SK-N-SH (cell line): ENCODE measurements at regions not wholly inside any gene's neighbourhood (a gene's known extent, or its start where the extent isn't known, plus 50 kb on each side); places are given as distances from the start of the nearest gene placed in this dataset.
A peak's percentile ranks its signal among the peaks of the same experiment; 100 is the strongest.

Source experiments
- CTCF ChIA-PET: fragments of 300-600, 350-600 bp; formaldehyde crosslinking; extraction: SDS; loops from one replicate; lab custom pipeline; 2021; lab: Yijun Ruan, JAX
- POLR2A ChIA-PET: fragments of 350-600 bp; sonication (Branson Sonifier 250); formaldehyde crosslinking; extraction: SDS; loops from one replicate; lab custom pipeline; 2020; ENCODE audit warnings: antibody characterized with exemption, inconsistent platforms; lab: Yijun Ruan, JAX
- DNase-seq: peaks from one replicate; pipeline ENCODE4 v3.0.0; 2012
- H2AFZ ChIP-seq: fragments of 200-600 bp; sonication (generic); 2 replicates; pipeline ENCODE4 v1.8.1; 2016; ENCODE audit warnings: antibody characterized with exemption, mild to moderate bottlenecking, low read depth
- H3F3A ChIP-seq: fragments of 200-600 bp; sonication (generic); replicated peaks from 2 replicates; pipeline ENCODE3; 2016; ENCODE audit warnings: antibody characterized with exemption, mild to moderate bottlenecking; ENCODE audit not compliant: insufficient read depth
- H3K27ac ChIP-seq, 2 experiments: fragments of 200-500 bp in 1 of 2; fragments of 200-600 bp in 1 of 2; sonication (Bioruptor generic) in 1 of 2; sonication (generic), shearing (Covaris generic) in 1 of 2; 2 replicates each; pipeline versions ENCODE4 v1.5.1 to v1.6.1; 2014 to 2016; ENCODE audit warnings: low read depth in 2 of 2, inconsistent platforms in 1 of 2, low read length in 1 of 2, mild to moderate bottlenecking in 1 of 2, mixed read lengths in 1 of 2
- H3K27me3 ChIP-seq: fragments of 200-600 bp; sonication (generic), shearing (Covaris generic); 2 replicates; pipeline ENCODE4 v1.6.1; 2016; ENCODE audit warnings: mixed run types; ENCODE audit not compliant: insufficient read depth
- H3K36me3 ChIP-seq, 2 experiments: fragments of 200-500 bp in 1 of 2; fragments of 200-600 bp in 1 of 2; sonication (Bioruptor generic) in 1 of 2; sonication (generic) in 1 of 2; replicated peaks in 1 of 2; 2 replicates each; pipeline versions ENCODE3 to v1.5.1; 2014 to 2016; ENCODE audit warnings: low read length in 1 of 2, mild to moderate bottlenecking in 1 of 2; ENCODE audit not compliant: insufficient read depth in 2 of 2, control insufficient read depth in 1 of 2
- H3K4me1 ChIP-seq, 2 experiments: fragments of 200-500 bp in 1 of 2; fragments of 200-600 bp in 1 of 2; sonication (Bioruptor generic) in 1 of 2; sonication (generic), shearing (Covaris generic) in 1 of 2; 2 replicates each; pipeline versions ENCODE4 v1.5.1 to v1.6.1; 2014 to 2016; ENCODE audit warnings: low read depth in 1 of 2, low read length in 1 of 2, mixed run types in 1 of 2; ENCODE audit not compliant: insufficient read depth in 2 of 2, control insufficient read depth in 1 of 2
- H3K4me2 ChIP-seq: fragments of 200-600 bp; sonication (generic), shearing (Covaris generic); 2 replicates; pipeline ENCODE4 v1.6.1; 2017; ENCODE audit warnings: mixed run types
- H3K4me3 ChIP-seq, 2 experiments: fragments of 200-500 bp in 1 of 2; fragments of 200-600 bp in 1 of 2; sonication (Bioruptor generic) in 1 of 2; sonication (generic), shearing (Covaris generic) in 1 of 2; 2 replicates each; pipeline versions ENCODE4 v1.5.1 to v1.8.1; 2014 to 2016; ENCODE audit warnings: low read depth in 2 of 2, inconsistent platforms in 1 of 2, low read length in 1 of 2, mild to moderate bottlenecking in 1 of 2, mixed read lengths in 1 of 2, moderate library complexity in 1 of 2
- H3K79me2 ChIP-seq: fragments of 200-600 bp; sonication (generic); 2 replicates; pipeline ENCODE4 v1.8.1; 2017; ENCODE audit warnings: mild to moderate bottlenecking; ENCODE audit not compliant: insufficient read depth
- H3K9ac ChIP-seq: fragments of 200-600 bp; sonication (generic); 2 replicates; pipeline ENCODE4 v1.6.1; 2017; ENCODE audit warnings: mixed run types
- H3K9me2 ChIP-seq: fragments of 200-600 bp; sonication (generic); 2 replicates; pipeline ENCODE4 v1.6.1; 2017; ENCODE audit warnings: mixed run types
- H3K9me3 ChIP-seq: fragments of 200-600 bp; sonication (generic); 2 replicates; pipeline ENCODE4 v1.6.1; 2017; ENCODE audit warnings: mixed run types, mild to moderate bottlenecking, moderate library complexity
- H4K20me1 ChIP-seq: fragments of 200-600 bp; sonication (generic); 2 replicates; pipeline ENCODE4 v1.6.1; 2017; ENCODE audit warnings: mild to moderate bottlenecking, mixed run types; ENCODE audit not compliant: insufficient read depth
- GABPA ChIP-seq: IDR thresholded peaks from 2 replicates; pipeline ENCODE4 v1.4.0; 2012; ENCODE audit warnings: low read depth, mild to moderate bottlenecking
- IRF3 ChIP-seq: fragments of 150-350 bp; IDR thresholded peaks from 2 replicates; pipeline ENCODE4 v1.6.1; 2016; ENCODE audit warnings: mild to moderate bottlenecking, low read depth, low read length
- MEF2A ChIP-seq: IDR thresholded peaks from 2 replicates; pipeline ENCODE4 v1.4.0; 2012; ENCODE audit warnings: low read depth, borderline replicate concordance
- REST ChIP-seq: IDR thresholded peaks from 2 replicates; pipeline ENCODE4 v1.6.1; 2012; ENCODE audit warnings: mild to moderate bottlenecking, low read depth, low read length, moderate library complexity
- SIN3A ChIP-seq: IDR thresholded peaks from 2 replicates; pipeline ENCODE4 v1.6.1; 2012; ENCODE audit warnings: low read depth, mild to moderate bottlenecking, low read length, moderate library complexity, borderline replicate concordance
- TEAD4 ChIP-seq: IDR thresholded peaks from 2 replicates; pipeline ENCODE4 v1.4.0; 2012; ENCODE audit warnings: mild to moderate bottlenecking, borderline replicate concordance; ENCODE audit not compliant: insufficient read depth
- YY1 ChIP-seq: IDR thresholded peaks from 2 replicates; pipeline ENCODE4 v1.4.0; 2012; ENCODE audit warnings: low read depth, mild to moderate bottlenecking
- WGBS: methylation state at CpG from one replicate; pipeline ENCODE4 v1.1.6; 2017; ENCODE audit warnings: low lambda C conversion rate; 5-methylcytosine and 5-hydroxymethylcytosine counted together

- CTCF ChIA-PET, result no interaction called here
- H2AFZ ChIP-seq, result no peak overlapping the region
- no peak overlapping the region for H3K4me3 ChIP-seq
- 5% methylated on average over 3 of the region's 3 CpGs for WGBS
- no peak overlapping the region for H3K9ac ChIP-seq
- H3K27me3 ChIP-seq, result no peaks in the 10 kb centered on the region
- no peaks in the 10 kb centered on the region for H3K4me1 ChIP-seq
- H3K9me3 ChIP-seq, result no peaks in the 10 kb centered on the region
- TF ChIP-seq GABPA, result no peak
- no peak for TF ChIP-seq TEAD4
- TF ChIP-seq SIN3A, result no peak
- TF ChIP-seq YY1, result no peak
- no peak for TF ChIP-seq IRF3
- TF ChIP-seq MEF2A, result no peak
- H3K4me2 ChIP-seq, result no peak overlapping the region
- no peak overlapping the region for H3K27ac ChIP-seq
- H3K9me2 ChIP-seq, result no peaks in the 10 kb centered on the region
- H3F3A ChIP-seq, result no peaks in the 10 kb centered on the region
- DNase-seq, result no peak
- H3K79me2 ChIP-seq, result no peaks in the 10 kb centered on the region
- H3K36me3 ChIP-seq, result no peaks in the 10 kb centered on the region
- H4K20me1 ChIP-seq, result no peaks in the 10 kb centered on the region
- POLR2A ChIA-PET, result no interaction called here
Measured at GRCh38 chr21:17340081-17340480, 172.8 kb upstream of the CXADR start.

- no peaks in the 10 kb centered on the region for H3F3A ChIP-seq
- H3K4me1 ChIP-seq, result no peaks in the 10 kb centered on the region
- TF ChIP-seq GABPA (no peak), REST (peak; percentile 90)
- no peak for DNase-seq
- H3K4me2 ChIP-seq, result no peak overlapping the region
- no peak overlapping the region for H3K4me3 ChIP-seq
- H4K20me1 ChIP-seq, result no peaks in the 10 kb centered on the region
- H2AFZ ChIP-seq, result no peak overlapping the region
- ChIA-PET POLR2A (no interaction called here), CTCF (no interaction called here)
- H3K9ac ChIP-seq, result no peak overlapping the region
- no peaks in the 10 kb centered on the region for H3K36me3 ChIP-seq
- no peaks in the 10 kb centered on the region for H3K27me3 ChIP-seq
- no peak overlapping the region for H3K27ac ChIP-seq
- no peaks in the 10 kb centered on the region for H3K79me2 ChIP-seq
- H3K9me3 ChIP-seq, result no peaks in the 10 kb centered on the region
- WGBS, result 16% methylated on average over 2 of the region's 2 CpGs
- H3K9me2 ChIP-seq, result no peaks in the 10 kb centered on the region
Measured at GRCh38 chr21:17343055-17343454, 169.8 kb upstream of the CXADR start.
